OCI-LY1 (cell line): ENCODE measurements at regions not wholly inside any gene's neighbourhood (a gene's known extent, or its start where the extent isn't known, plus 50 kb on each side); places are given as distances from the start of the nearest gene placed in this dataset.
"Not testable (repeated sequence)": the region's sequence is repeated elsewhere in the genome, so short reads cannot be mapped to it uniquely, and the experiment has no call there.

Experiments used
- H2AFZ ChIP-seq: fragments of 200-600 bp; sonication (generic), shearing (Covaris generic); 2 replicates; pipeline ENCODE4 v1.6.0; 2014; ENCODE audit warnings: antibody characterized with exemption, mild to moderate bottlenecking, low read length
- H3F3A ChIP-seq: fragments of 200-600 bp; sonication (generic), shearing (Covaris generic); 2 replicates; pipeline ENCODE4 v1.6.0; 2014; ENCODE audit warnings: mild to moderate bottlenecking, antibody characterized with exemption, low read length, moderate library complexity; ENCODE audit not compliant: insufficient read depth
- H3K27ac ChIP-seq: fragments of 200-600 bp; sonication (generic); 2 replicates; pipeline ENCODE4 v1.5.1; 2014; ENCODE audit warnings: low read length, mixed run types, mild to moderate bottlenecking, low read depth; ENCODE audit not compliant: poor library complexity, severe bottlenecking
- H3K27me3 ChIP-seq: fragments of 200-600 bp; sonication (generic); 2 replicates; pipeline ENCODE4 v1.6.0; 2014; ENCODE audit warnings: antibody characterized with exemption, mild to moderate bottlenecking, low read length, moderate library complexity; ENCODE audit not compliant: insufficient read depth
- H3K36me3 ChIP-seq: fragments of 200-600 bp; sonication (generic); 2 replicates; pipeline ENCODE4 v1.6.1; 2014; ENCODE audit warnings: mild to moderate bottlenecking, antibody characterized with exemption, low read length, moderate library complexity, mixed read lengths; ENCODE audit not compliant: insufficient read depth
- H3K4me1 ChIP-seq: fragments of 200-600 bp; sonication (generic); 2 replicates; pipeline ENCODE4 v1.5.1; 2014; ENCODE audit warnings: mild to moderate bottlenecking, low read length, moderate library complexity; ENCODE audit not compliant: insufficient read depth, severe bottlenecking
- H3K4me2 ChIP-seq: fragments of 200-600 bp; sonication (generic), shearing (Covaris generic); 2 replicates; pipeline ENCODE4 v1.6.1; 2014; ENCODE audit warnings: low read length
- H3K4me3 ChIP-seq: fragments of 200-600 bp; sonication (generic); 2 replicates; pipeline ENCODE4 v1.5.1; 2014; ENCODE audit warnings: low read length, low read depth, mild to moderate bottlenecking, mixed read lengths; ENCODE audit not compliant: poor library complexity, severe bottlenecking
- H3K79me2 ChIP-seq: fragments of 200-600 bp; shearing (Covaris generic); 2 replicates; pipeline ENCODE4 v1.6.1; 2016; ENCODE audit warnings: mixed run types, low read length, mixed read lengths; ENCODE audit not compliant: insufficient read depth
- H3K9ac ChIP-seq: fragments of 200-600 bp; sonication (generic), shearing (Covaris generic); 2 replicates; pipeline ENCODE4 v1.6.1; 2014; ENCODE audit warnings: mild to moderate bottlenecking, low read length, mixed read lengths
- H3K9me2 ChIP-seq: fragments of 200-600 bp; sonication (generic), shearing (Covaris generic); 2 replicates; pipeline ENCODE4 v1.6.1; 2014; ENCODE audit warnings: low read depth, mild to moderate bottlenecking, low read length, mixed read lengths
- H3K9me3 ChIP-seq: fragments of 200-600 bp; shearing (Covaris generic); 2 replicates; pipeline ENCODE4 v1.6.1; 2014; ENCODE audit warnings: low read length, mixed read lengths
- H4K20me1 ChIP-seq: fragments of 200-600 bp; sonication (generic), shearing (Covaris generic); 2 replicates; pipeline ENCODE4 v1.6.0; 2016; ENCODE audit warnings: mild to moderate bottlenecking, low read length; ENCODE audit not compliant: insufficient read depth
- EZH2 ChIP-seq: fragments of 200-600 bp; sonication (generic), shearing (Covaris generic); IDR thresholded peaks from 2 replicates; pipeline ENCODE4 v1.8.0; 2017; ENCODE audit warnings: borderline replicate concordance, mixed run types, mild to moderate bottlenecking, antibody characterized with exemption, low read length, moderate library complexity, mixed read lengths
- TF ChIP-seq, protein P1 (sequence below): fragments of 200-600 bp; sonication (generic), shearing (Covaris generic); IDR thresholded peaks from 2 replicates; pipeline ENCODE4 v1.5.1; 2017; ENCODE audit warnings: mild to moderate bottlenecking, antibody characterized with exemption, low read length, moderate library complexity, mixed read lengths

DNA sequence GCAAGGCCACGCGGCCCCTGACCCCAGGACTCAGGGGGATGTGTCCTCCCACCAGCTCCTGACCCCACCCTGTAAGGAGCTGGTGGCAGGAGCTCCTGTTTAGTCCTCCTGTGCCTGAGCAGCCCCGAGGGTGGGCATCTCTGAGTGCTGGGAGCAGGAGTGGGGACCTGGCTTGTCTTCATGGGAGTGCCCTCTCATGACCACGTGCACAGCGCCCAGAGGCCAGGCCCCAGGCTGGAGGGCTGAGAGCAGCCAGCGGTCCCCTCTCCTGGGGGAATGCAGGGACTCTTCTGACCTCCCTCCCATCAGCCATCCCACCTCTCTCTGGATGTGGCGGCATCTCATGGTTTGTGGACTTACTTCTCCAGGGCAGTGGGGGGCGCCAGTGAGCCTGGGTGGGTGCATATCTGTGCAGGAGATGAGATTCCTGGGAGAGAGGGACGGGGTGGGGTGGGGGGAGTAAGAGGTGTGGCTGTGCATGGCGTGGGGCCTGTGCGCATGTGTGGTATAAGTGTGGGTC, 205.6 kb downstream of the TBC1D2B start:
- no peaks in the 10 kb centered on the region for H3K36me3 ChIP-seq
- H3K4me1 ChIP-seq = no peaks in the 10 kb centered on the region
- H3F3A ChIP-seq = no peaks in the 10 kb centered on the region
- no peak overlapping the region for H2AFZ ChIP-seq
- no peaks in the 10 kb centered on the region for H3K9me2 ChIP-seq
- no peak overlapping the region for H3K4me3 ChIP-seq
- no peaks in the 10 kb centered on the region for H3K9me3 ChIP-seq
- H3K9ac ChIP-seq = no peak overlapping the region
- H3K27ac ChIP-seq = no peak overlapping the region
- no peaks in the 10 kb centered on the region for H3K79me2 ChIP-seq
- H4K20me1 ChIP-seq = no peaks in the 10 kb centered on the region
- no peak overlapping the region for H3K4me2 ChIP-seq
- TF ChIP-seq EZH2 = no peak
- TF ChIP-seq, protein P1, sequence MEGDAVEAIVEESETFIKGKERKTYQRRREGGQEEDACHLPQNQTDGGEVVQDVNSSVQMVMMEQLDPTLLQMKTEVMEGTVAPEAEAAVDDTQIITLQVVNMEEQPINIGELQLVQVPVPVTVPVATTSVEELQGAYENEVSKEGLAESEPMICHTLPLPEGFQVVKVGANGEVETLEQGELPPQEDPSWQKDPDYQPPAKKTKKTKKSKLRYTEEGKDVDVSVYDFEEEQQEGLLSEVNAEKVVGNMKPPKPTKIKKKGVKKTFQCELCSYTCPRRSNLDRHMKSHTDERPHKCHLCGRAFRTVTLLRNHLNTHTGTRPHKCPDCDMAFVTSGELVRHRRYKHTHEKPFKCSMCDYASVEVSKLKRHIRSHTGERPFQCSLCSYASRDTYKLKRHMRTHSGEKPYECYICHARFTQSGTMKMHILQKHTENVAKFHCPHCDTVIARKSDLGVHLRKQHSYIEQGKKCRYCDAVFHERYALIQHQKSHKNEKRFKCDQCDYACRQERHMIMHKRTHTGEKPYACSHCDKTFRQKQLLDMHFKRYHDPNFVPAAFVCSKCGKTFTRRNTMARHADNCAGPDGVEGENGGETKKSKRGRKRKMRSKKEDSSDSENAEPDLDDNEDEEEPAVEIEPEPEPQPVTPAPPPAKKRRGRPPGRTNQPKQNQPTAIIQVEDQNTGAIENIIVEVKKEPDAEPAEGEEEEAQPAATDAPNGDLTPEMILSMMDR = peak; percentile 23; the same call in 1 of the 2 replicates
- no peaks in the 10 kb centered on the region for H3K27me3 ChIP-seq

DNA sequence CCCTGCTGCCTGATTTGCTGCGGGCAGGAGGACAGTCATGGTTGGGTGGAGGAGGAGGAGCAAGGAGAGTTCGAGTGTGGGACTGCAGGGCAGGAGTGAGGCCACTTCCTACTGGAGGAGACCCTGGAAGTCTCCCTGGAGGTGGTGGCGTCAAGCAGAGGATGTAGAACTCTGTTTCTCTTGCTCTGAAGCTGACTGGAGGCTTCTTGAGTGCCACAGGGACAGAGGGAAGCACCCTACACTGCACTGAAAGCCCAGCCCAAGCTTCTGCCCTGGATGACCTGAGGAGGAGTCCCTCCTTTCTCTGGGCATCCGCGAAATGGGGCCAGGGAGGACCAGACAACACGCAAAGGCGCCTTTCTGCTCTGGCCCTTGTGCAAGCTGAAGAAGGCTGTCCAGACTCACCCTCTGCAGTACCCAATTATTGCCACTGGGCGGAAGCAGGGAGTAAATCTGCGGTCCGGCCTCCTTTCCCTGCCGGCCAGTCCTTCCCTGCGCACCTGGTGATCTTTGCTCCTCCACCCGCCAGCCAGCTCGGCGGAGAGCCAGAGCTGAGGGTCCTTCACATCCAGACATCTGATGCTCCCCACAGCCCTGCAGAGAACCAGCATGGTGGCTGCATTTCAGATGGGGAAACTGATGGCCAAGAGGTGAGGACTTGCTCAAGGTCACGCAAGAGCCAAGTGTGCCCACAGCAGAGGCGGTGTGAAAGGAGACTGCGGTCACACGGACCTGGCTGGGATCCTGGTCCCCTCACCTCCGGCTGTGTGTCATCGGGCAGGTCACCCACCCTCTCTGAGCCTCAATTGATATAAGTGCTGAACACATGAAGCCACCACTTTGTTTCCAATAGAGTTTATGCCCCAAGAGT, 207.1 kb downstream of the TBC1D2B start:
- no peak overlapping the region for H3K4me2 ChIP-seq
- H3K9me3 ChIP-seq = no peaks in the 10 kb centered on the region
- TF ChIP-seq EZH2 = no peak
- TF ChIP-seq, protein P1 = peak; percentile 53
- no peak overlapping the region for H3K9ac ChIP-seq
- no peak overlapping the region for H2AFZ ChIP-seq
- H3K79me2 ChIP-seq = no peaks in the 10 kb centered on the region
- no peaks in the 10 kb centered on the region for H4K20me1 ChIP-seq
- no peak overlapping the region for H3K4me3 ChIP-seq
- H3K27me3 ChIP-seq = no peaks in the 10 kb centered on the region
- H3K9me2 ChIP-seq = no peaks in the 10 kb centered on the region
- no peaks in the 10 kb centered on the region for H3K4me1 ChIP-seq
- no peaks in the 10 kb centered on the region for H3K36me3 ChIP-seq
- no peak overlapping the region for H3K27ac ChIP-seq
- H3F3A ChIP-seq = no peaks in the 10 kb centered on the region

- H3F3A ChIP-seq = no peaks in the 10 kb centered on the region
- H3K4me3 ChIP-seq = no peak overlapping the region
- H3K27me3 ChIP-seq = no peaks in the 10 kb centered on the region
- no peaks in the 10 kb centered on the region for H4K20me1 ChIP-seq
- H3K79me2 ChIP-seq = no peaks in the 10 kb centered on the region
- TF ChIP-seq, protein P1 = no peak
- no peak for TF ChIP-seq EZH2
- H2AFZ ChIP-seq = no peak overlapping the region
- no peaks in the 10 kb centered on the region for H3K9me2 ChIP-seq
- no peak overlapping the region for H3K9ac ChIP-seq
- H3K27ac ChIP-seq = no peak overlapping the region
- H3K4me1 ChIP-seq = no peaks in the 10 kb centered on the region
- H3K9me3 ChIP-seq = no peaks in the 10 kb centered on the region
- no peaks in the 10 kb centered on the region for H3K36me3 ChIP-seq
- no peak overlapping the region for H3K4me2 ChIP-seq
These were observed 208.3 kb downstream of the TBC1D2B start for GRCh38 chr15:77869021-77869895.

- H3K4me2 ChIP-seq = not testable (repeated sequence)
These were observed 209.4 kb downstream of the TBC1D2B start for GRCh38 chr15:77868048-77868629.

More at GRCh38 chr15:77868048-77868629, 209.4 kb downstream of the TBC1D2B start:
- not testable (repeated sequence) for H4K20me1 ChIP-seq, H3F3A ChIP-seq, H3K79me2 ChIP-seq, H3K36me3 ChIP-seq, H3K9me3 ChIP-seq, H3K9me2 ChIP-seq, H3K4me3 ChIP-seq, H3K27ac ChIP-seq, H3K4me1 ChIP-seq, H3K9ac ChIP-seq, H2AFZ ChIP-seq, H3K27me3 ChIP-seq
